AG09309 (cell line): ENCODE measurements at regions not wholly inside any gene's neighbourhood (a gene's known extent, or its start where the extent isn't known, plus 50 kb on each side); places are given as distances from the start of the nearest gene placed in this dataset.
"Not testable (repeated sequence)": the region's sequence is repeated elsewhere in the genome, so short reads cannot be mapped to it uniquely, and the experiment has no call there.

Experiments
- DNase-seq: peaks from one replicate; pipeline ENCODE4 v3.0.0-alpha.2; 2010; ENCODE audit warnings: low read depth
- H3K4me3 ChIP-seq: 2 replicates; pipeline ENCODE4 v1.5.1; 2011; ENCODE audit warnings: mild to moderate bottlenecking, low read depth, low read length, moderate library complexity; ENCODE audit not compliant: control insufficient read depth
- TF ChIP-seq, protein P1 (sequence below): IDR thresholded peaks from 2 replicates; pipeline ENCODE4 v1.5.1; 2011; ENCODE audit warnings: mild to moderate bottlenecking, low read depth, low read length, inconsistent platforms; ENCODE audit not compliant: insufficient read depth, control insufficient read depth; ENCODE audit errors: missing control alignments

DNA sequence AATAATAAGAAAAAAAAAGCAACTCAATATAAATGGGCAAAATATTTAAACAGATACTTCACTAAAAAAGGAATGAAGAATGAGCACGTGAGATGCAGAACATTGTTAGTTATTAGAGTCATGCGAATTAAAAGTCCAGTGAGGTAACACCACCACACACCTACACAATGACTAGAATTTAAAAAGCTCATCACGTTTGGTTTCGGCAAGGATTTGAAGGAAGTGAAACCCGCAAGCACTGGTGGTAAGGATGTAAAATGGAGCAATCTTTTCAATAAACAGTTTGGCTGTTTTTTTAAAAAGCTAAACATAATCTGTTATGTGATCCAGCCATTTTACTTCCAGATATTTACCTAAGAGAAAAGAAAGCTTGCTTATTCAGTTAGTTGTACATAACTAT is 1181.6 kb upstream of the CELF4 start:
- no peak overlapping the region for H3K4me3 ChIP-seq
- TF ChIP-seq, protein P1, sequence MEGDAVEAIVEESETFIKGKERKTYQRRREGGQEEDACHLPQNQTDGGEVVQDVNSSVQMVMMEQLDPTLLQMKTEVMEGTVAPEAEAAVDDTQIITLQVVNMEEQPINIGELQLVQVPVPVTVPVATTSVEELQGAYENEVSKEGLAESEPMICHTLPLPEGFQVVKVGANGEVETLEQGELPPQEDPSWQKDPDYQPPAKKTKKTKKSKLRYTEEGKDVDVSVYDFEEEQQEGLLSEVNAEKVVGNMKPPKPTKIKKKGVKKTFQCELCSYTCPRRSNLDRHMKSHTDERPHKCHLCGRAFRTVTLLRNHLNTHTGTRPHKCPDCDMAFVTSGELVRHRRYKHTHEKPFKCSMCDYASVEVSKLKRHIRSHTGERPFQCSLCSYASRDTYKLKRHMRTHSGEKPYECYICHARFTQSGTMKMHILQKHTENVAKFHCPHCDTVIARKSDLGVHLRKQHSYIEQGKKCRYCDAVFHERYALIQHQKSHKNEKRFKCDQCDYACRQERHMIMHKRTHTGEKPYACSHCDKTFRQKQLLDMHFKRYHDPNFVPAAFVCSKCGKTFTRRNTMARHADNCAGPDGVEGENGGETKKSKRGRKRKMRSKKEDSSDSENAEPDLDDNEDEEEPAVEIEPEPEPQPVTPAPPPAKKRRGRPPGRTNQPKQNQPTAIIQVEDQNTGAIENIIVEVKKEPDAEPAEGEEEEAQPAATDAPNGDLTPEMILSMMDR = no peak

DNA sequence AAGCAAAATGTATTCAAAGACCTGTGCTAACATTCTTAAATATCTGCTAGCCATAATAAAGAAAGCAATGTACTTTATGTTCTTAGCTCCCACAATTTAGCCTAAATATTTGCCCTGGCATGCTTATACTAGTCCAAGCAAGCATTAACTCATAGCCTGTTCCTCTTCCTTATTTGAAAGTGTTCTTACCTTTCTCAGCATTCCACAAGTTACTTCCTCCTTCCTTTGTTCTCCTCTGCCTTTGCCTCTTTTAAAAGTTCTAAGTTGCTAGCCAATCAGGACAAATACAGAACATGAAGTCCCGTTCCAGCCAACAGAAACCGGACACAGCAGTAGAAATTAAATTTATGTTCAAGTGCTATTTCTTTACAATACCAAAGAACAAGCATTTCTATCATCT is 1154.6 kb upstream of the CELF4 start:
- H3K4me3 ChIP-seq, DNase-seq: not testable (repeated sequence)

More for the DNA sequence above, 1181.6 kb upstream of the CELF4 start:
- no peak for DNase-seq

DNA sequence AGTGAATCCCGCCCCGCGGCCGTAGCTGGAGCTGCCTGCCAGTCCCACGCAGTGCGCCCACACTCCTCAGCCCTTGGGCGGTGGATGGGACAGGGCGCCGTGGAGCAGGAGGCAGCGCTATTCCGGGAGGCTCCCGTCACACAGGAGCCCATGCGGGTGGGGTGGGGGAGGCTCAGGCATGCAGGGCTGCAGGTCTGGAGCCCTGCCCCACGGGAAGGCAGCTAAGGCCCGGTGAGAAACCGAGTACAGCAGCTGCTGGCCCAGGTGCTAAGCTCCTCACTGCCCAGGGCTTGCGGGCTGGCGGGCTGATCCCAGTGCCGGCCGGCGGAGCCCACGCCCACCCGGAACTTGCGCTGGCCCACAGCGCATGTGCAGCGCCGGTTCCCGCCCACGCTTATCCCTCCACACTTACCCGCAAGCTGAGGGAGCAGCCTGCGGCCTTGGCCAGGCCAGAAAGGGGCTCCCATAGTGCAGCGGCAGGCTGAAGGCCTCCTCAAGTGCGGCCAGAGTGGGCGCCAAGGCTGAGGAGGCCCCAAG is 1152.8 kb upstream of the CELF4 start:
- H3K4me3 ChIP-seq = no peak overlapping the region
- TF ChIP-seq, protein P1 = no peak
- DNase-seq = no peak

DNA sequence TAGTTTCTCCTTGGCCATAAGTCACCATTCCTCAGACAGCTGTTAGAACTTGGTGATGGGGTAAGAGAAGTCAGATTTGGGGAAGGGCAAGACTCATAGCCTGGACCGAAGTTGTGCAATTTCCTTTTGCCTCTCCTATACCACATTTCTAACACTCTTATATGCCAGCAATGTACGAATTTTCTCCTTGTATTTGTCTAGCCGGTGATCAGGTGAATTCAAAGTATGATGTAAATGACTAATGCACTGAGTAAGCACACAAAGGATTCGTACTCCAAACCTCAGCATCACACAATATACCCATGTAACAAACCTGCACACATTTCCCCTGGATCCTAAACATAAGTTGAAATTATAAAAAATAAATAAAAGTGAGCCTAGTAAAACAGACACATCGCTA is 1143.5 kb upstream of the CELF4 start:
- DNase-seq = no peak
- no peak overlapping the region for H3K4me3 ChIP-seq
- TF ChIP-seq, protein P1 = no peak

DNA sequence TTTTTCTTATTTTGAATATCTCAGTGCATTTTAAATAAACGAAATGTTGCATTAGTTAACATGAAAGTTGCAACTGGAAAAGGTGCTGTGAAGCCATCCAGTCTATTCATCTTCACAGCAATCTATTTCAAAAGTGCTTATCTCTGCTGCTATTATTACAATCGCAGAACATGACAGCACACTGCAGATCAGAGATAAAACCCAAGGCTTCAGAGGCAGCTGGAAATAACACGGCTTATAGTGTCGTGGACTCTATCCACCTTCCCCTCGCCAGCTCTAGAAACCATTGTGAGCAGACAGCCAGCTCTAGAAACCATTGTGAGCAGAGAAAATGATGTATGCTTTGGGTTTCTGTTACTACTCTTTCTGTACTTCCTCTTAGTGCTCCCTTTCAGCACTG is 1140.8 kb upstream of the CELF4 start:
- no peak for DNase-seq
- H3K4me3 ChIP-seq = no peak overlapping the region
- TF ChIP-seq, protein P1 = no peak

DNA sequence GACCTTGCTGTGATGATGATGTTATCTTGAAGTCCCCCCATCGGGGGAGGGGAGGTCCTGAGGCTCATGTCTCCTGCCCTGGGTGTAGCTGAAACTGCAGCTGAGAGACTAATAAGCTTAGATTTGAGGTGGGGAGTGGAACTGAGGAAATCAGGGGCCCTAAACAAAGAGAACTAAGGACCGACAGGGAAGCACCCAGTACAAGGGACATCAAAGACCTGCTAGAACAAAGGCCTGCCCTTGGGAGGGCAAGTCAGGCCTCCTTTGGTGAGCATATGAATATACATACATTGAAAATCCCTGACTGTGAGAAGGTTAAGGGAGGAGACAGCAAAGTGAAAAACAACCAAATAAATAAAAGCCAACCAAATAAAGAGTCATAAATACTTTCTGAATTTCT is 1132.5 kb upstream of the CELF4 start:
- TF ChIP-seq, protein P1 = no peak
- no peak for DNase-seq
- no peak overlapping the region for H3K4me3 ChIP-seq

DNA sequence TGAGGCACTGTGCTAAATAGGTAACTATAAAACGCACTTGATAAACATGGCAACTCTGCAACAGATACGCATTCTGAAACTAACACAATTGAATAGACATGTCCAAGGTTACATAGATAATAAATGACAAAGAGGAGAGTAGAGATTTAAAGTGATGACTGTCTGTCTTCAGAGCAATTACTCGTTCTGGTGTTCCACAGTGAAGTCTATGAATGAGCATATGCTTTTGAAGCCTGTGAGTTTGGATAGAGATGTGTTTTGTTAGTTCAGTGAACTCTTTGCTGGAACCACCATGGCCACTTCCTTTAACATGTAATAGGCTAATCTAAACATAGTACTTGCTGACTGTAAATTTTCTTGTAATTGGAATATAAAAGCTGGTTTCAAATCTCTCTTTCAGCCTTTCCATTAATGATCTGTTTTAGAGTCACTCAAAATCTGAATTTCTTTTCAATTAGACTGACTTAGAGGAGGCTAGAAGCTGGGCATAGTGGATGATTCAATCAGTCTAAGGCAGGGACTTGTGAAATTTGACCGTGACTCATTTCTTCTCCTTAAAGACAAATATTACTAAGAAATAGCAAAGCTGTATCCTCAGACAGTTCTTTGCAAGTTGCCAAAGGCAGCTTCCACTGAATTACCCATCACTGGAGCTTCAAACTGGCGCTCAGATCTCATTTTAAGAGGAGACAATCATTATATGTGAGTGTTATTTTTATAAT is 1130.1 kb upstream of the CELF4 start:
- no peak for DNase-seq
- no peak overlapping the region for H3K4me3 ChIP-seq
- TF ChIP-seq, protein P1 = no peak
